ENCODE measurements at regions not wholly inside any gene's neighbourhood (a gene's known extent, or its start where the extent isn't known, plus 50 kb on each side); places are given as distances from the start of the nearest gene placed in this dataset.

- peaks cover 10% of the 10 kb centered on the region for H3K9me3 Mint-ChIP-seq
- no peak for ATAC-seq (replicated peaks; ENCODE audit: extremely low read depth, poor library complexity, severe bottlenecking)
- DNase-seq (ENCODE audit: low spot score in 2 of 2) = no peak
- no peaks in the 10 kb centered on the region for H3K27me3 Mint-ChIP-seq
- H3K4me1 Mint-ChIP-seq = no peaks in the 10 kb centered on the region
- H3K27ac Mint-ChIP-seq (ENCODE audit: low read depth) = no peak overlapping the region
- H3K36me3 Mint-ChIP-seq (ENCODE audit: insufficient read depth) = no peaks in the 10 kb centered on the region
- H3K4me3 Mint-ChIP-seq = no peak overlapping the region
These were observed 325.3 kb upstream of the GRAMD2B start for GRCh38 chr5:126097876-126098275.

GRCh38 chr5:126098330-126099017 lies 324.7 kb upstream of the GRAMD2B start:
- no peaks in the 10 kb centered on the region for H3K36me3 Mint-ChIP-seq (ENCODE audit: insufficient read depth)
- H3K4me1 Mint-ChIP-seq = no peaks in the 10 kb centered on the region
- H3K27me3 Mint-ChIP-seq = no peaks in the 10 kb centered on the region
- no peak overlapping the region for H3K4me3 Mint-ChIP-seq
- DNase-seq (ENCODE audit: low spot score in 2 of 2) (no peak), ATAC-seq (replicated peaks; ENCODE audit: extremely low read depth, poor library complexity, severe bottlenecking) (no peak)
- H3K9me3 Mint-ChIP-seq = peaks cover 10% of the 10 kb centered on the region
- H3K27ac Mint-ChIP-seq (ENCODE audit: low read depth) = no peak overlapping the region

GRCh38 chr5:126099077-126099476 lies 324.1 kb upstream of the GRAMD2B start:
- DNase-seq (ENCODE audit: low spot score in 2 of 2) = no peak
- H3K36me3 Mint-ChIP-seq (ENCODE audit: insufficient read depth) = no peaks in the 10 kb centered on the region
- no peak for ATAC-seq (replicated peaks; ENCODE audit: extremely low read depth, poor library complexity, severe bottlenecking)
- peaks cover 10% of the 10 kb centered on the region for H3K9me3 Mint-ChIP-seq
- no peaks in the 10 kb centered on the region for H3K4me1 Mint-ChIP-seq
- H3K27me3 Mint-ChIP-seq = no peaks in the 10 kb centered on the region
- H3K27ac Mint-ChIP-seq (ENCODE audit: low read depth) = no peak overlapping the region
- no peak overlapping the region for H3K4me3 Mint-ChIP-seq

- no peaks in the 10 kb centered on the region for H3K4me1 Mint-ChIP-seq
- H3K36me3 Mint-ChIP-seq (ENCODE audit: insufficient read depth) = no peaks in the 10 kb centered on the region
- H3K4me3 Mint-ChIP-seq = no peak overlapping the region
- DNase-seq (ENCODE audit: low spot score in 2 of 2) (no peak), ATAC-seq (replicated peaks; ENCODE audit: extremely low read depth, poor library complexity, severe bottlenecking) (no peak)
- H3K27me3 Mint-ChIP-seq = no peaks in the 10 kb centered on the region
- no peak overlapping the region for H3K27ac Mint-ChIP-seq (ENCODE audit: low read depth)
- peaks cover 5% of the 10 kb centered on the region for H3K9me3 Mint-ChIP-seq
These were observed 322.4 kb upstream of the GRAMD2B start for GRCh38 chr5:126100767-126101166.

- peaks cover 5% of the 10 kb centered on the region for H3K9me3 Mint-ChIP-seq
- no peaks in the 10 kb centered on the region for H3K36me3 Mint-ChIP-seq (ENCODE audit: insufficient read depth)
- ATAC-seq (replicated peaks; ENCODE audit: extremely low read depth, poor library complexity, severe bottlenecking) (no peak), DNase-seq (ENCODE audit: low spot score in 2 of 2) (no peak)
- no peak overlapping the region for H3K4me3 Mint-ChIP-seq
- no peak overlapping the region for H3K27ac Mint-ChIP-seq (ENCODE audit: low read depth)
- no peaks in the 10 kb centered on the region for H3K4me1 Mint-ChIP-seq
- H3K27me3 Mint-ChIP-seq = no peaks in the 10 kb centered on the region
These were observed 321.3 kb upstream of the GRAMD2B start for GRCh38 chr5:126101901-126102300.

GRCh38 chr5:126103050-126103449 lies 320.2 kb upstream of the GRAMD2B start:
- no peaks in the 10 kb centered on the region for H3K36me3 Mint-ChIP-seq (ENCODE audit: insufficient read depth)
- DNase-seq (ENCODE audit: low spot score in 2 of 2) (no peak), ATAC-seq (replicated peaks; ENCODE audit: extremely low read depth, poor library complexity, severe bottlenecking) (no peak)
- no peak overlapping the region for H3K4me3 Mint-ChIP-seq
- no peaks in the 10 kb centered on the region for H3K27me3 Mint-ChIP-seq
- no peak overlapping the region for H3K27ac Mint-ChIP-seq (ENCODE audit: low read depth)
- no peaks in the 10 kb centered on the region for H3K4me1 Mint-ChIP-seq
- H3K9me3 Mint-ChIP-seq = peaks cover 5% of the 10 kb centered on the region

- Mint-ChIP-seq H3K27me3 (no peaks in the 10 kb centered on the region), H3K4me1 (no peaks in the 10 kb centered on the region), H3K9me3 (peaks cover 5% of the 10 kb centered on the region), H3K4me3 (no peak overlapping the region), H3K27ac (ENCODE audit: low read depth) (no peak overlapping the region), H3K36me3 (ENCODE audit: insufficient read depth) (no peaks in the 10 kb centered on the region)
- DNase-seq (ENCODE audit: low spot score in 2 of 2) = no peak
- ATAC-seq (replicated peaks; ENCODE audit: extremely low read depth, poor library complexity, severe bottlenecking) = no peak
These were observed 319.3 kb upstream of the GRAMD2B start for GRCh38 chr5:126103868-126104267.

- no peak for DNase-seq (ENCODE audit: low spot score in 2 of 2)
- H3K36me3 Mint-ChIP-seq (ENCODE audit: insufficient read depth) = no peaks in the 10 kb centered on the region
- H3K27me3 Mint-ChIP-seq = no peaks in the 10 kb centered on the region
- no peak overlapping the region for H3K4me3 Mint-ChIP-seq
- no peak overlapping the region for H3K27ac Mint-ChIP-seq (ENCODE audit: low read depth)
- H3K9me3 Mint-ChIP-seq = peaks cover 5% of the 10 kb centered on the region
- no peaks in the 10 kb centered on the region for H3K4me1 Mint-ChIP-seq
- ATAC-seq (replicated peaks; ENCODE audit: extremely low read depth, poor library complexity, severe bottlenecking) = no peak
These were observed 318.9 kb upstream of the GRAMD2B start for GRCh38 chr5:126104341-126104740.

- no peak for ATAC-seq (replicated peaks; ENCODE audit: extremely low read depth, poor library complexity, severe bottlenecking)
- no peak overlapping the region for H3K4me3 Mint-ChIP-seq
- H3K36me3 Mint-ChIP-seq (ENCODE audit: insufficient read depth) = no peaks in the 10 kb centered on the region
- H3K27me3 Mint-ChIP-seq = no peaks in the 10 kb centered on the region
- no peak for DNase-seq (ENCODE audit: low spot score in 2 of 2)
- peaks cover 5% of the 10 kb centered on the region for H3K9me3 Mint-ChIP-seq
- H3K27ac Mint-ChIP-seq (ENCODE audit: low read depth) = no peak overlapping the region
- H3K4me1 Mint-ChIP-seq = no peaks in the 10 kb centered on the region
These were observed 318.3 kb upstream of the GRAMD2B start for GRCh38 chr5:126104951-126105350.

- H3K9me3 Mint-ChIP-seq = peaks cover 2% of the 10 kb centered on the region
These were observed 317.2 kb upstream of the GRAMD2B start for GRCh38 chr5:126106029-126106428.

GRCh38 chr5:126107381-126107780 lies 315.8 kb upstream of the GRAMD2B start:
- H3K36me3 Mint-ChIP-seq (ENCODE audit: insufficient read depth) = no peaks in the 10 kb centered on the region
- no peak overlapping the region for H3K4me3 Mint-ChIP-seq
- peaks cover 9% of the 10 kb centered on the region for H3K9me3 Mint-ChIP-seq
- DNase-seq (ENCODE audit: low spot score in 2 of 2) = no peak
- no peak overlapping the region for H3K27ac Mint-ChIP-seq (ENCODE audit: low read depth)
- no peak for ATAC-seq (replicated peaks; ENCODE audit: extremely low read depth, poor library complexity, severe bottlenecking)
- H3K4me1 Mint-ChIP-seq = no peaks in the 10 kb centered on the region
- no peaks in the 10 kb centered on the region for H3K27me3 Mint-ChIP-seq

More at GRCh38 chr5:126106029-126106428, 317.2 kb upstream of the GRAMD2B start:
- DNase-seq (ENCODE audit: low spot score in 2 of 2) (no peak), ATAC-seq (replicated peaks; ENCODE audit: extremely low read depth, poor library complexity, severe bottlenecking) (no peak)
- H3K4me3 Mint-ChIP-seq = no peak overlapping the region
- H3K36me3 Mint-ChIP-seq (ENCODE audit: insufficient read depth) = no peaks in the 10 kb centered on the region
- no peaks in the 10 kb centered on the region for H3K27me3 Mint-ChIP-seq
- H3K4me1 Mint-ChIP-seq = no peaks in the 10 kb centered on the region
- H3K27ac Mint-ChIP-seq (ENCODE audit: low read depth) = no peak overlapping the region

- no peak overlapping the region for H3K27ac Mint-ChIP-seq (ENCODE audit: low read depth)
- no peaks in the 10 kb centered on the region for H3K36me3 Mint-ChIP-seq (ENCODE audit: insufficient read depth)
- peaks cover 11% of the 10 kb centered on the region for H3K9me3 Mint-ChIP-seq
- ATAC-seq (replicated peaks; ENCODE audit: extremely low read depth, poor library complexity, severe bottlenecking) (no peak), DNase-seq (ENCODE audit: low spot score in 2 of 2) (no peak)
- no peak overlapping the region for H3K4me3 Mint-ChIP-seq
- no peaks in the 10 kb centered on the region for H3K27me3 Mint-ChIP-seq
- no peaks in the 10 kb centered on the region for H3K4me1 Mint-ChIP-seq
These were observed 314.7 kb upstream of the GRAMD2B start for GRCh38 chr5:126108470-126108869.

- H3K27me3 Mint-ChIP-seq = no peaks in the 10 kb centered on the region
- no peak overlapping the region for H3K4me3 Mint-ChIP-seq
- ATAC-seq (replicated peaks; ENCODE audit: extremely low read depth, poor library complexity, severe bottlenecking) (no peak), DNase-seq (ENCODE audit: low spot score in 2 of 2) (no peak)
- H3K4me1 Mint-ChIP-seq = no peaks in the 10 kb centered on the region
- peaks cover 22% of the 10 kb centered on the region for H3K9me3 Mint-ChIP-seq
- no peak overlapping the region for H3K27ac Mint-ChIP-seq (ENCODE audit: low read depth)
- H3K36me3 Mint-ChIP-seq (ENCODE audit: insufficient read depth) = no peaks in the 10 kb centered on the region
These were observed 308.1 kb upstream of the GRAMD2B start for GRCh38 chr5:126115059-126115629.
